GM18511 (cell line): ENCODE measurements at regions not wholly inside any gene's neighbourhood (a gene's known extent, or its start where the extent isn't known, plus 50 kb on each side); places are given as distances from the start of the nearest gene placed in this dataset.
A peak's percentile ranks its signal among the peaks of the same experiment; 100 is the strongest.

ENCODE experiments used
- ATAC-seq: cut with Tn5 transposase; IDR thresholded peaks from one replicate; pipeline ENCODE4 v1.9.1; 2021; ENCODE audit warnings: mild to moderate bottlenecking, moderate library complexity; ENCODE audit not compliant: unreplicated experiment

DNA sequence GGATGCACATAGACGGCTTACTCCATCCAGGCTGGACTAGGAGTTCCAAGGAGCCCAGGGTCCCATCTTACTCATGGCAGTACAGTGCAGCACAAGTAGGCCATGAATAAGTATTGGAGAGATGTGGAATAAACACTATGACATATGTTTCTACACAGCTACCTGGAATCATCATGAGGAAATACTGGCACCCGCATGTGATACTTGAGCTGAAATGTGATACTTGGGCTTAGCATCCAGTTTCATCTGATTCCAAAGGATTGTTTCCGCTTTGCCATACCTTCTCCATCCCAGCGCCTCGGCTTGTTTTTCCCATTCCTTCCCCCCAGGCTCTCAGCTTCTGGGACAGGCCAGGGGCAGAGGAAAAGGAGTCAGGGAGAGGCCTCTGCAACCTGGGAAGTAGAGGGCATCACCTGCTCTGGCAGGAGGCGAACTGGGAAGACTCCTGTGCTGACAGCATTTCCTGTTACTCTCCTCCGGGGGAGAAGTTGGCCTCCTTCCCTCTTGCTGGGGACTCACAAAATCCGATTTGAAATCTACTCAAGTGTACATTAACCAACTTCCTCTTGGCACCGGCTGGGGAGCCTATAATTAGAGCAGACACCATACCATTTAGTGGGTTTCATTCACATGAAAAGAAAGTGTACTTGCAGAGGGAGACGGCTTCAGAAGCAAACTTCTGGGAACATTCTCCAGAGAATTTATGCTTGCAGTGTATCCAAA lies 187.8 kb downstream of the MIAT start:
- peak; percentile 48 for ATAC-seq

DNA sequence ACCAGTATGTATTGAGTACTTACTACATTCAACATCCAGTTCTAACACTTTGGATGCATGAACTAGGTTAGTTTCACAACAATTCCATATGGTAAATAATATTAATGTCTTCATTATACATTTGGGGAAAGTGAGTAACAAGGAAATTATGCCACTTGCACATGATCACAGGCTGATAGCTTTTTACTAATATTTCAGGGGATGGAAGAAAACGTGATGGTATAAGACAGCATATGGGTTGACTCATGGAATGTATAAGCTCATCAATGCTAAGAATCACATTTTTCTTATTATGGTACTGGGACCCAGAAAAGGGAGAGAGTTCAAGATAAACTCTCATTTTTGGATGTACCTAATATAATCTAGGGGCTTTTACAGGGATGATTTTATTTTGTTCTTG lies 188.7 kb downstream of the MIAT start:
- ATAC-seq: no peak

DNA sequence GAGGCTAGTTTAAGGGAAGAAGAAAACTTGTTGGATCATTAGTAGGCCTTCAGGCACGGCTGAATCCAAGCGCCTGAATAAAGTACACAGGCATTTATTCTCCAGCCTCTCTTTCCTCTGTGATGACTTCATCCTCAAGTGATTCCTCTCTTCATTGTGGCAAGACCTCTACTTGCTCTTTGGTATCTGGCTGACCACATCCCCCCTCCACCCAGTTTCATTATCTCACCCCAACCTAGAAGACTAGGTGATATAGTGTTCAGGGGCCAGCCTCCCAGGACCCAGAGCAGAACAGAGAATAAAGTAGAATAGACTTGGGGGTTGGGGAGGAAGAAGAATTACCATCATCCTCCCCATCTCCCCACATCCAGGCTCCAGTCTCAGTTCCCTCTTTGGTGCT lies 189.3 kb downstream of the MIAT start:
- peak; percentile 80 for ATAC-seq

DNA sequence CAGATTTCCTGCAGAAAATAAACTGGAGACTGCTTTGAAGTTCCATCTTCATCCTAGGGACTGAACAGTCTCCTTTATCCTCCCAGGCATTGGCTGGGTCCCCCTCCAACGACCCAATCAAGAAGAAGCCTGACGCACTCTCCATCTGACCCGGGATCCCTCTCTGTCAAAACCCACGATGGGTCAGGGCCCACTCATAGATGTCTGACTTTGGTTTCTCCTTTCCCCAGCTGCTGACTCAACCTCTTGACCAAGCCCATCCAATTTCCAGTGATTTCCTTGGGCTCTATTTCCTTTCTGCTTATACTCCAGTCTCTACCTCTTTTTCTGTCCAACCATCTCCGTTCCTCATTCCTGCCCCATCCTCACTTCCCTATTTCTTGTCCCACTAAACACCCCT lies 189.7 kb downstream of the MIAT start:
- ATAC-seq: no peak

DNA sequence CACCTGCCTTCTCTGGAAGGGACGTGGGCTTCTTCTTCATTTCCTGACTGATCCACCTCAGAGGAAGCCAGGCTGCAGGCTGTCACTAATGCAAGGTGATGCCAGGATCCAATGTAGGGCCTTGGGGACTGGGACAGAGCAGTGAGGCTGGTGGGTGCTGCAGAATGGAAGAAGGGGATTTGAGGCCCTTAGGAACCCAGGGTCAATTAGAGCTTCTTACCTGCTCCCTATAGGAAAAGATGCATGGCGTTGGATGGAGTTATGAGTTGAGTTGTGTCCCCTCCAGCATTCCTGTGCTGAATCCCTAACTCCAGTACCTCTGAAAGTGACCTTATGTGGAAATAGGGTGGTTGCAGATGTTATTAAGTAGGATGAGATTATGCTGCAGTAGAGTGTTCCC lies 190.4 kb downstream of the MIAT start:
- ATAC-seq: no peak

DNA sequence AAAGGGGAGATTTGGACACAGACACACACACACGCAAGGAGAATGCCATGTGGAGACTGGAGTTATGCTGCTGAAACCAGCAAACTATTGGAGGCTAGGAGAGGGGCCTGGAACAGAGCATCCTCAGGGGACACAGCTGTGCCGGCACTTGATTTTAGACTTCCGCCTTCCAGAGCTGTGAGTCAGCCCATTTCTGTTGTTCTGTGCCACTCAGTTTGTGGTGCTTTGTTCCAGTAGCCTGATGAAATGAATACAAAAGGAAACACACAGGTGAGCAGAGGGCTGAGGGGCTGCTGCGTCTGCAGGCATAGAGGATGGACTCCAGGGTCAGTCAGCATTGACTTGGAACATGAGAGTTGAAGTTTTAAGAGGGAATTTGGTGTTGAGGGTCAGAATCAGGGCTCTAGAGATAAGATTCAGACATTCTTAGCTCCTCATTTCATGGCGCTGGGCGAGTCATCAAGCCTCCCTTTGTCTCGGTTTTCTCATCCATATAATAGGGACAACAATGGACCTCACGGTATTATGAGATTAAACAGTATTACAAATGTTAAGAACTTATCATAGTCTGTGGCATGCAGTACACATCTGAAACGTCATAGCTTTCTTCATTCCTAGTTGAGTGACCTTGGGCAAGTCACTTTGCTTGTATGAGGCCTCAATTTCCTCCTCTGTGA lies 191.0 kb downstream of the MIAT start:
- no peak for ATAC-seq

DNA sequence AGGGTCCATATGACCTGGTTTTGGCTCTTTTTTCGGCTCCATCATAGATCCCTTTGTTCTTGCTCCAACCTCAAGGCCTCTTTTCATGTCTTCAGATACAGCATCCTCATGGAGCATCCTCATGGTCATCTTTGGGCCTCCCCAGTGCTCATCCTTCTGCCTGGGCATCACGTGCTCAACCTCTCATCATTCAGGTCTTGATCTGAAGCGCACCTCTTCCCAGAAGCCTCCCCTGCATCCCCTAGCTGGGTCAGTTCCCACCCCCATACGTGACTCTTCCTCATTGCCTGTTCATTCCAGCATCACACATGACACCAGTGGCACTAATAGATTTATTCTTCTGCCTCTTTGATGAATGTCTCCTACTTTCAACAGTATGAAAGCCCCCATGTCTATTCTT lies 192.2 kb downstream of the MIAT start:
- ATAC-seq: no peak

DNA sequence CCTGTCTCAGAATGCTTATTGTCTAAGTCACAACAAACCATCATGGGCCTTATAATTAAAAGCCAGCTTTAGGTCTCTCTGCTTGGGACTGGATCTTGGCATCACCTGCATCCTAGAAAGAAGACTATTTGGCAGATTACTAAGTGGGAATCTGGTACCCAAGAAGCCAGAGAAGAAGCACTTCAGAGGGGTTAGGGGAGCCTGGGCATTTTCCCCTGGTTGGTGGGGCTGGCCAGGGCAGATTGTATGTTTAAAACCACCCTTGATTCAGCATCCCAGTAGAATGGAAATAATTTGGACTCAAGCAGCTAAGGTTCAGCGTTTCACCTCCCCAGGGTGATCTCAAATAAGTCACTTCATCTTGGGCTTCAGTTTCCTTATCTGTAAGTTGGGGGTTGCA lies 193.7 kb downstream of the MIAT start:
- ATAC-seq: no peak

DNA sequence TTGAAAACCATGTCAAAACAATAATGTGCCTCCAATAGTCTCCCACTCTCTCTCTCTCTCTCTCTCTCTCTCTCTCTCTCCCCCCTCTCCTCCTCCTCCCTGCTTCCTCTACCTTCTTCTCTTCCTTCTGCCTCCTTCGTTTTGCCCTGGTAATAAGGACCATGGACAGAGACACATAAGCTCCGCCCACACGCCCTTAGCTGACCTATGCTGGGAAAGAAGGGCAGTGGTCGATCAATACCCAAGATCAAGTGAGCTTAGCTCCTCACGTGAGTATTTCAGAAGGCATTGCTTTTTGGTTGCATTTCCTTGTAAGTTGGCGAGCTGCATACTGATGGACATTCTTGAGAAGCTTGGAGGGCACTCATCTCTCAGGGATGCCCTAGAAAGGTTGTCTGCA lies 194.8 kb downstream of the MIAT start:
- no peak for ATAC-seq

DNA sequence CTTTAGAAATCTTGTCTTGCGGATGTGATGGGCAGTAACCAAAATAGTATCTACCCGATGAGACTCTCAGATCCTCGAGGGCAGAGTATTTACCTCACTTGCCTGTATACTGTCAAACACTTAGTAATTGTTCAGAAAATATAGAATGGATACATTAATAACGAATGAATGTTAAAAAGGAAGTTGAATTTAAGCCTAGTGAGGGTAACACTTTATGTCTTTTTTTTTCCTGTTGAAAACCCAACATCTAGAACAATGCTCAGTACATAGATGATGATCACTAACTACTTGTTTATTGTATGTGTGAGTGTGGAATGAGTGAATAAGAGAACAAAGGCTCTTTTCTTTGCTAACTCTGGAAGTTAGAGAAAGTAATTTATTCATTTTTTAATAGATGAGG lies 195.7 kb downstream of the MIAT start:
- no peak for ATAC-seq

DNA sequence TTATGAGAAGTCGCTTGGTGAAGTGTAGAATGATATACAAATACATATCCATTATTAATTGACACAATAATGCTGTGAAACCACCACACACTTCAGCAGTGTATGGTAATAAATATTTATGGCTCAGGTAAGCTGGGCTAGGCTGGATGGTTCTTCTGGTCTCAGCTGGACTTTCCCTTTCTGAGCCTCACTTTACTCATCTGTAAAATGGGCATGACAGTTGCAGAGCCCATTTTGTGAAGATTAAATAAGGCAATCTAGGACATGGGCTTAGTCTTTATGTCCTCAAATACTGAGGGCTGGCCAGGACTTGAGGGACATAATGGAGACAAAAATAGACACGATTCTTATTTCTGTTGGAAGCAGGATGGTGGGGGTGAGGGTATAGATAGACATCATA lies 196.1 kb downstream of the MIAT start:
- ATAC-seq: no peak

DNA sequence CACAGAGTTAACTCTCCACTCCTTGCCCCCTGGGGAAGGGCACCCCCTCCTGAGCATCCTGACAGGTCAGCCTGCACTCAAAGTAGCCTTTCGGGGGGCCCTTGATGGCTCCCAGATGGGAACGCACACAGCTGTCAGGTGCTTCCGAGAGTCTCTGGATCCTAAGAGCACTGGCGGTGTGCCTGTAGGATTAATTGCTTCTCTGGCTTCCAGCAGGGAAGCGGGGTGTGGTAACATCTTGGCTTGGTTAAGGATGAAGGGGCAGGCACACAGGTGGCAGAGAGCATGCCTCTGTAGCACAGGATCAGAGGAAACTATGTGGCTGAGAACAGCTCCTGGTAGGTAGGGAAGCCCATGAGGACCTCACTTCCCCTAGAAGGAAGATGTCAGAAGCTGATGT lies 199.8 kb downstream of the MIAT start:
- ATAC-seq: no peak

DNA sequence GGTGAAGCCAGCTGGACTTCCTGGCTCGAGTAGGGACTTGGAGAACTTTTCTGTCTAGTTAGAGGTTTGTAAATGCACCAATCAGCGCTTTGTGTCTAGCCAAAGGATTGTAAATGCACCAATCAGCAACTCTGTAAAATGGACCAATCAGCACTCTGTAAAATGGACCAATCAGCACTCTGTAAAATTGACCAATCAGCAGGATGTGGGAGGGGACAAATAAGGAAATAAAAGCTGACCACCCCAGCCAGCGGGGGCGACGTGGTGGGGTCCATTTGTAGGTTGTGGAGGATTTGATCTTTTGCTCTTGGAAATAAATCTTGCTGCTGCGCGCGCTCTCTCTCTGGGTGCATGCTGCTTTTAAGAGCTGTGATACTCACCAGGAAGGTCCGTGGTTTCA lies 202.9 kb downstream of the MIAT start:
- ATAC-seq: no peak

DNA sequence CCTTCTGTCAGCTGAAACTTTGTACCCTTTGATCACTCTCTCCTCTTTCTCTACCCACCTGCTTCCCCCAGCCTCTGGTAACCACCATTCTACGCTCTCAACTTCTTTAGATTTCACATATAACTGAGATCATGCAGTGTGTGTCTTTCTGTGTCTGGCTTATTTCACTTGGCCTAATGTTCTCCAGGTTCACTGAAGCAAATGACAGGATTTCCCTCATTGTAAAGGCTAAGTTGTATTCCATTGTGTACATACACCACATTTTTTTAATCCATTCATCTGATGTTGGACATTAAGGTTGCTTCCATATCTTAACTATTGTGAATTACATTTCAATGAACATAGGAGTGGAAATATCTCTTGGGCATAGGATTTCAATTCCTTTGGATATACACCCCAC lies 207.6 kb downstream of the MIAT start:
- no peak for ATAC-seq

DNA sequence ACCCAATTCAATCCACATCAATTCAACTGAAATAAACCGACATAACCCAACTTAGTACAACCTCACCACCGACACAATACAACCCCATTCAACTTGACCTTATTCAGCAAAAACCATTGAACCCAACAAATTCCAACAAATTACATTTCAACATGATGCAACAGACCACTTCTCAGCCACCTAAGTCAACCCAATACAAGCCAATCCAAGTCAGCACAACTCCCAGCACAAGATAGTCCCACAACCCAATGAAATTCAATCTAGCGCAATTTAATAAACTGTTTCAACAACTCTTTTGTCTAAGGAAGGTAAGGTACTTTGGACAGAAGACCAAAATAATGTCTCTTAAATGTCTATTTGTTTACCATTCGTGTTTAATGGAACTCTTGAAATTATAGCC lies 226.0 kb downstream of the MIAT start:
- ATAC-seq: no peak

DNA sequence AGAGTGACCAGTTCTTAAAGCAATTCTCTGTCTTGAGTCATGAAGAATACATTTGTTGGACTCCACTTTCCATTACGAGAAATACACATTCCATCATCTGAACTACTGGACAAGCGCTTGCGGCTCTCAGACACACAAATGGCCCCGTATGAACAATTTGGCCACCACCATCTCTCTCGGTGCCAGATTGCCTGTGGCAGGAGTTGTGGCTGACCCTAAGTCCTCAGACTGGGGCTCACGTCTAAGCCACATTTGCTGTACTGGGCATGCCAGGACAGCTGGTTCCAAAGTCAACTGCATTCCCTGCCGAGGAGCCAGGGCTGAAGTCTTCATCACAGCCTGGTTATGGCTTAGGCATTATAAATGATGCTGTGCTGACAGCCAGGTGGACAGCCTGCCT lies 227.5 kb downstream of the MIAT start:
- no peak for ATAC-seq

DNA sequence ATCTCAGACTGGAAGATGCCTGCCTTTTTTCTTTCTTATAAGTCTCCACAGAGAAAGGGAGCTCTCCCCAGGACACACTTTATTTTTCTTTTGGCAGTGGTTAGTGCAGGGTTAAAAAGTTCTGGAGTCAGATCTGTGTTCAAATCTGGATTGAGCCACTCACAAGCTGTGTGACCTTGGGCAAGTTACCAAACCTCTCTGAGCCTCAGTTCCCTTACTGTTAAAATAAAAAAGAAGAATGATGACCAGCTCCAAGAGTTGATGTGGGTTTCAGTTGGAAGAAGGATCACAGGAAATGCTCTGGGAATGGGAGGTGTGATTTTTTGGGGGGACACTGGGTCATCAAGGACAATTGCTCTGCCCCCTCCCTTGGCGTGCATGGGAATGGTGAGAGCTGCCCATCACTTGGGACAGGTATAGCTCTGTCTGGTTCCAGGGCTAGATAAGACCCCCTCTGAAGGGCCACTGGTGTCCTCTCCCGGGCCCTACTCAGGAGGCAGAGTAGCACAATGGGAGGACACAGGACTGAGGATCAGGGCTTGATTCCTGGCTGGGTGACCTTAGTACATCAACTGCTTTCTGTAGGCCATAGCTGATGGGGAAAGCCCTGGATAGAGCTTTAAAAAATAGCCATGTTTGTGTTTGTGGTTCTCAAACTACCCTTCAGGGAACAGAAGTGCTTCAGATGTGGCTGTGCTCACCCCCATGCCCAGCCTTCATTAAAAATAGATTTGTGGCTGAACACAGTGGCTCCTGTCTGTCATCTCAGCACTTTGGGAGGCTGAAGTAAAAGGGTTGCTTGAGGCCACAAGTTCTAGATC lies 228.3 kb downstream of the MIAT start:
- ATAC-seq: no peak

DNA sequence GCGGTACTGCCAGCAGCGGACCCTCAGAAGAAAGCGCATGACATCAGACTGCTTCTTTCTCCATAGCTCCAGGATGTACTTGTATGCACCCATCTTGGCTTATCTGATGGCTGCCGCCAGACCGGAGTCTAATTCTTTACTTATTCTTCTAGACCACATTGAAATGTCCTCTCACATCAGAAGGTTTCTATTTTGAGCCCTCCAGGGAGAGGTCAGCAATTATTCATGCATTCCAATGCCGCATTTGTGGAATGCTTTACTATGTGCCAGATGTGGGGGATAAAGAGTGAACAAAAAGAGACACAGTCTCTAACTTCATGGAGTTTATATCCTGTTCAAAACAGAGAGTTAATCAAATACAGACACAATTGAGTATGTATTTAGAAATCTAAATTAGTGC lies 230.1 kb downstream of the MIAT start:
- ATAC-seq: no peak

DNA sequence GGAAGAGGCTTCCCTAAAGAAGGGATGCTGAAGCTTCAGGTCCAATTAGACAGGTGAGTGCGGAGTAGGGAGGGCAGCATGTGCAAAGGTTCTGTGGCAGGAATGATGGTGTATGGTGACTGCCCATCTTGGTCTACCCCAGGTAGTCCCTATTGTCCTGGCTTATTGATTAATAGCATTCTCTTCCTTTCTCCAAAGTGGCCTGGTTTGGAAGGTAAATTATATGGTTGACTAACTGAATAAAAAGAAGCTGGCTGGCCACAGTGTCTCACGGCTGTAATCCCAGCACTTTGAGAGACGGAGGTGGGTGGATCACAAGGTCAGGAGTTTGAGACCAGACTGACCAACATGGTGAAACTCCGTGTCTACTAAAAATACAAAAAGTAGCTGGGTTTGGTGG lies 230.5 kb downstream of the MIAT start:
- ATAC-seq: no peak

DNA sequence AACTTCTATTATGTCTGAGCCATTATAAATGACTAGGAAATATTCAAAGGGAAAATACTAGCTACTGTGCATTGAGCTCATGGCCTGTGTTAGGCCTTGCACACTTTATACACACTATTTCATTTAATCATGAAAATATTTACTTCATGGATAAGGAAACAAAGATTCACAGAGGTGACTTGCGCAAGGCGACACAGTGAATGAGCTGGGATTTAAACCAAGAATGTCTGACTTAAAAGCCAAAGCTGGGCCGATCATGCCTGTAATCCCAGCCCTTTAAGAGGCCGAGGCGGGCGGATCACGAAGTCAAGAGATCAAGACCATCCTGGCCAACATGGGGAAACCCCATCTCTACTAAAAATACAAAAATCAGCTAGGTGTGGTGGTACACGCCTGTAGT lies 231.5 kb downstream of the MIAT start:
- no peak for ATAC-seq

DNA sequence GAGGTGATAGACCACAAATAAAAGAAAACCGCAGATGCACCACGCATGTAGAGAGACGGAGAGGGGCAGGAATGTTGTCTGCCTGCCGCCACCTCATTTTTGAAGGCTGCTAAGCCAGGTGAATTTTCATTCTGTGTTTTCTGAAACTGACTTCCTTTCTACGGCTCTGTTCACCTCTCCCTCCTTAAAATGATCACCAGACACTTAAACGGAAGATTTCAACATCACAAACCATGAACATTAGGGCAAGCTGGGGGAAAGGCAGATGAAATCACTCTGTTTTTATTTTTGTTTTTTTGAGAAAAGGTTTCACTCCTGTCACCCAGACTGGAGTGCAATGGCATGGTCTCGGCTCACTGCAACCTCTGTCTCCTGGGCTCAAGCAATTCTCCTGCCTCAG lies 232.4 kb downstream of the MIAT start:
- no peak for ATAC-seq

DNA sequence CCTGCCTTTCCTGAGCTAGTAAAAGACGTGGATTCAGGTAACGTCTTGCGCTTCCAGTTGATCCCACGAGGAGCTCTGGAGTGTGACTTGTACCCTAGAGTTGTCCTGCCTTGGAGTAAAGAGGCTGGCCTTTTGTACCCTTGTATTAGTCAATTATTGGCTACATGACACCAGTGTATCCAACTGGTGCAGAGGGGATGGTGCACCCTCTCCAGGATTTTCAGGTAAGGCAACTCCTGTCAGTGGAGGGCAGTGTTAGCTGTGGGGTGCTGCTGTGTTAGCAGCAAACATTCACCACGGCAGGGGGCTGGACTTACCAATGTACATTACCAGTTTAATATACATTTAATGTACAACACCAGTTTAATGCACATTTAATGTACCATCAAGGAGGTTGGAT lies 233.5 kb downstream of the MIAT start:
- ATAC-seq: no peak
